ENCODE measurements at regions not wholly inside any gene's neighbourhood (a gene's known extent, or its start where the extent isn't known, plus 50 kb on each side); places are given as distances from the start of the nearest gene placed in this dataset.

- CTCF ChIA-PET = no interaction called here
- 36% methylated on average over 3 of the region's 3 CpGs for WGBS (ENCODE audit: low lambda C conversion rate)
- Histone ChIP-seq H3F3A (replicated peaks; ENCODE audit: insufficient read depth) (no peaks in the 10 kb centered on the region), H3K36me3 (replicated peaks in 1 of 2; ENCODE audit: control insufficient read depth in 1 of 2, insufficient read depth in 2 of 2, low read length in 1 of 2) (no peaks in the 10 kb centered on the region), H3K27me3 (ENCODE audit: insufficient read depth) (no peaks in the 10 kb centered on the region), H2AFZ (ENCODE audit: low read depth) (no peak overlapping the region), H3K4me1 (ENCODE audit: control insufficient read depth in 1 of 2, insufficient read depth in 2 of 2, low read depth in 1 of 2, low read length in 1 of 2) (no peaks in the 10 kb centered on the region), H3K27ac (ENCODE audit: low read depth in 2 of 2, low read length in 1 of 2) (no peak overlapping the region), H3K4me3 (ENCODE audit: low read depth in 2 of 2, low read length in 1 of 2) (no peak overlapping the region), H3K9me2 (no peaks in the 10 kb centered on the region), H3K9ac (no peak overlapping the region), H4K20me1 (ENCODE audit: insufficient read depth) (no peaks in the 10 kb centered on the region), H3K4me2 (no peak overlapping the region), H3K79me2 (ENCODE audit: insufficient read depth) (no peaks in the 10 kb centered on the region), H3K9me3 (no peaks in the 10 kb centered on the region)
- TF ChIP-seq YY1 (IDR thresholded peaks at IDR 0.05; ENCODE audit: low read depth) (no peak), TEAD4 (IDR thresholded peaks at IDR 0.05; ENCODE audit: borderline replicate concordance, insufficient read depth) (no peak), EP300 (IDR thresholded peaks at IDR 0.05; ENCODE audit: borderline replicate concordance in 1 of 2, low read depth in 1 of 2, low read length in 1 of 2) (no peak), JUND (IDR thresholded peaks at IDR 0.05) (no peak), NRF1 (IDR thresholded peaks at IDR 0.05; ENCODE audit: low read depth, low read length) (no peak), USF1 (IDR thresholded peaks at IDR 0.05; ENCODE audit: borderline replicate concordance, low read depth) (no peak), GATA2 (CRISPR knock-in tag; IDR thresholded peaks at IDR 0.05) (no peak), POLR2AphosphoS5 (IDR thresholded peaks at IDR 0.05; ENCODE audit: low read depth, low read length) (no peak), RCOR1 (IDR thresholded peaks at IDR 0.05; ENCODE audit: low read length) (no peak), FOXJ3 (CRISPR knock-in tag; IDR thresholded peaks at IDR 0.05) (no peak), MAX (IDR thresholded peaks at IDR 0.05; ENCODE audit: low read depth) (no peak), TCF12 (IDR thresholded peaks at IDR 0.05) (no peak), MEF2A (IDR thresholded peaks at IDR 0.05; ENCODE audit: borderline replicate concordance, low read depth) (no peak)
- POLR2A ChIA-PET = no interaction called here
- DNase-seq = no peak
Measured at GRCh38 chr15:93278783-93279182, 189.8 kb upstream of the RGMA start.

GRCh38 chr15:93278006-93278405 lies 189.0 kb upstream of the RGMA start:
- H4K20me1 ChIP-seq (ENCODE audit: insufficient read depth) = no peaks in the 10 kb centered on the region
- TF ChIP-seq SIN3A (IDR thresholded peaks at IDR 0.05; ENCODE audit: borderline replicate concordance, low read depth, low read length) = no peak
- TF ChIP-seq NFIC (IDR thresholded peaks at IDR 0.05; ENCODE audit: borderline replicate concordance) = no peak
- no peak for TF ChIP-seq USF2 (IDR thresholded peaks at IDR 0.05; ENCODE audit: borderline replicate concordance, low read depth, low read length)
- no peak for TF ChIP-seq REST (IDR thresholded peaks at IDR 0.05; ENCODE audit: low read depth, low read length)
- TF ChIP-seq MXI1 (IDR thresholded peaks at IDR 0.05; ENCODE audit: low read depth, low read length) = no peak
- no peak for TF ChIP-seq TCF12 (IDR thresholded peaks at IDR 0.05)
- TF ChIP-seq ELF1 (IDR thresholded peaks at IDR 0.05) = no peak
- TF ChIP-seq FOXM1 (IDR thresholded peaks at IDR 0.05; ENCODE audit: low read depth) = no peak
- TF ChIP-seq EZH2phosphoT487 (IDR thresholded peaks at IDR 0.05; ENCODE audit: borderline replicate concordance, low read depth) = no peak
- TF ChIP-seq RFX5 (IDR thresholded peaks at IDR 0.05; ENCODE audit: low read length) = no peak
- no peak for TF ChIP-seq TAF1 (IDR thresholded peaks at IDR 0.05; ENCODE audit: borderline replicate concordance, low read depth, low read length)
- no peak for TF ChIP-seq ZBTB33 (IDR thresholded peaks at IDR 0.05; ENCODE audit: borderline replicate concordance, low read depth)
- no peak for TF ChIP-seq SMC3 (IDR thresholded peaks at IDR 0.05; ENCODE audit: low read depth, low read length)

More at GRCh38 chr15:93278006-93278405, 189.0 kb upstream of the RGMA start:
- Histone ChIP-seq H3K9ac (no peak overlapping the region), H3K4me1 (ENCODE audit: control insufficient read depth in 1 of 2, insufficient read depth in 2 of 2, low read depth in 1 of 2, low read length in 1 of 2) (no peaks in the 10 kb centered on the region), H2AFZ (ENCODE audit: low read depth) (no peak overlapping the region), H3K9me3 (no peaks in the 10 kb centered on the region), H3K36me3 (replicated peaks in 1 of 2; ENCODE audit: control insufficient read depth in 1 of 2, insufficient read depth in 2 of 2, low read length in 1 of 2) (no peaks in the 10 kb centered on the region), H3K9me2 (no peaks in the 10 kb centered on the region), H3K27me3 (ENCODE audit: insufficient read depth) (no peaks in the 10 kb centered on the region), H3K4me3 (ENCODE audit: low read depth in 2 of 2, low read length in 1 of 2) (no peak overlapping the region), H3K4me2 (no peak overlapping the region), H3K79me2 (ENCODE audit: insufficient read depth) (no peaks in the 10 kb centered on the region), H3K27ac (ENCODE audit: low read depth in 2 of 2, low read length in 1 of 2) (no peak overlapping the region), H3F3A (replicated peaks; ENCODE audit: insufficient read depth) (no peaks in the 10 kb centered on the region)
- no peak for DNase-seq
- ChIA-PET CTCF (no interaction called here), POLR2A (no interaction called here)
- WGBS (ENCODE audit: low lambda C conversion rate) = 63% methylated on average over 10 of the region's 10 CpGs

All from SK-N-SH (cell line).